H1 (cell line): ENCODE measurements at regions not wholly inside any gene's neighbourhood (a gene's known extent, or its start where the extent isn't known, plus 50 kb on each side); places are given as distances from the start of the nearest gene placed in this dataset.

Experiments
- BCL11A ChIP-seq, 2 experiments: IDR thresholded peaks; one replicate each; pipeline ENCODE4 v1.6.1; 2011; ENCODE audit warnings: low read depth in 2 of 2, low read length in 2 of 2, mild to moderate bottlenecking in 2 of 2
- BRCA1 ChIP-seq: IDR thresholded peaks from 2 replicates; pipeline ENCODE4 v1.6.1; 2012; ENCODE audit warnings: low read depth, low read length, improper control_type of control experiment
- CEBPB ChIP-seq: IDR thresholded peaks from 2 replicates; pipeline ENCODE4 v1.6.1; 2012; ENCODE audit warnings: low read depth, low read length
- GTF2F1 ChIP-seq: IDR thresholded peaks from 2 replicates; pipeline ENCODE4 v1.6.1; 2012; ENCODE audit warnings: low read depth, low read length, improper control_type of control experiment, borderline replicate concordance
- RAD21 ChIP-seq, 2 experiments: IDR thresholded peaks in 1 of 2; conservative IDR thresholded peaks in 1 of 2; 2 replicates each; pipeline ENCODE4 v1.6.1; 2011; ENCODE audit warnings: low read depth in 2 of 2, low read length in 2 of 2, improper control_type of control experiment in 1 of 2, inconsistent platforms in 1 of 2, mild to moderate bottlenecking in 1 of 2, moderate library complexity in 1 of 2
- RFX5 ChIP-seq: IDR thresholded peaks from 2 replicates; pipeline ENCODE4 v1.6.1; 2011; ENCODE audit warnings: low read depth, low read length, improper control_type of control experiment, borderline replicate concordance
- RXRA ChIP-seq: IDR thresholded peaks from 2 replicates; pipeline ENCODE4 v1.6.1; 2011; ENCODE audit warnings: low read depth, mild to moderate bottlenecking, low read length, moderate library complexity; ENCODE audit not compliant: insufficient read depth
- TAF1 ChIP-seq: IDR thresholded peaks from 2 replicates; pipeline ENCODE4 v1.6.1; 2011; ENCODE audit warnings: mild to moderate bottlenecking, low read depth, low read length
- TBP ChIP-seq: IDR thresholded peaks from 2 replicates; pipeline ENCODE4 v1.6.1; 2011; ENCODE audit warnings: low read depth, low read length, improper control_type of control experiment
- YY1 ChIP-seq: IDR thresholded peaks from 2 replicates; pipeline ENCODE4 v1.6.1; 2011; ENCODE audit warnings: low read depth, mild to moderate bottlenecking, low read length
- TF ChIP-seq, protein P1 (sequence below): fragments of 300-600 bp; sonication (generic); IDR thresholded peaks from 2 replicates; pipeline ENCODE4 v1.7.1; 2012; ENCODE audit warnings: low read length, moderate library complexity, mild to moderate bottlenecking, inconsistent platforms; ENCODE audit not compliant: insufficient replicate concordance

DNA sequence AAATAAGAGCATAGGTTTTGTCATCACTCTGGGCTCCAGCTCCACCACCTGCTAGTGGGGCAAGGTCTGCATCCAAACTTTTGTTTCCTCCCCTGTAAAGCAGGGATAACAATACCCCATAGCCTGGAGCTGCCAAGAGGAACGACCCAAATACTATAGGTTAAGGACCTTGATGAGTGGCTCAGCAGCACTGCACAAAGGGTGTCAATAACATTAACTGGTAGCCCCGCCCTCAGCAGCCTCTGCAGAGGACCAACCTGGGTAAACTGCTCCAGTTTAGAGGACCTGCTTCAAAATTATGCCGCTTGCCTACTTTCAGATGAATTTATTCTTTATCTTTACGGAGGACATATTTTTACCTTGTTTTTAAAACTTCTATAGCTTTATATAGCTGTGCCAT is 65.8 kb upstream of the RIOK3 start (continued):
- TF ChIP-seq TBP (no peak), BCL11A (IDR thresholded peaks at IDR 0.05; ENCODE audit: low read depth in 2 of 2, low read length in 2 of 2) (no peak), CEBPB (no peak), RAD21 (IDR thresholded peaks at IDR 0.05 in 1 of 2, conservative IDR thresholded peaks at IDR 0.05 in 1 of 2; ENCODE audit: low read depth in 2 of 2, low read length in 2 of 2) (no peak), RFX5 (no peak), YY1 (no peak), RXRA (no peak), TAF1 (no peak), BRCA1 (no peak), GTF2F1 (no peak)
- TF ChIP-seq, protein P1, sequence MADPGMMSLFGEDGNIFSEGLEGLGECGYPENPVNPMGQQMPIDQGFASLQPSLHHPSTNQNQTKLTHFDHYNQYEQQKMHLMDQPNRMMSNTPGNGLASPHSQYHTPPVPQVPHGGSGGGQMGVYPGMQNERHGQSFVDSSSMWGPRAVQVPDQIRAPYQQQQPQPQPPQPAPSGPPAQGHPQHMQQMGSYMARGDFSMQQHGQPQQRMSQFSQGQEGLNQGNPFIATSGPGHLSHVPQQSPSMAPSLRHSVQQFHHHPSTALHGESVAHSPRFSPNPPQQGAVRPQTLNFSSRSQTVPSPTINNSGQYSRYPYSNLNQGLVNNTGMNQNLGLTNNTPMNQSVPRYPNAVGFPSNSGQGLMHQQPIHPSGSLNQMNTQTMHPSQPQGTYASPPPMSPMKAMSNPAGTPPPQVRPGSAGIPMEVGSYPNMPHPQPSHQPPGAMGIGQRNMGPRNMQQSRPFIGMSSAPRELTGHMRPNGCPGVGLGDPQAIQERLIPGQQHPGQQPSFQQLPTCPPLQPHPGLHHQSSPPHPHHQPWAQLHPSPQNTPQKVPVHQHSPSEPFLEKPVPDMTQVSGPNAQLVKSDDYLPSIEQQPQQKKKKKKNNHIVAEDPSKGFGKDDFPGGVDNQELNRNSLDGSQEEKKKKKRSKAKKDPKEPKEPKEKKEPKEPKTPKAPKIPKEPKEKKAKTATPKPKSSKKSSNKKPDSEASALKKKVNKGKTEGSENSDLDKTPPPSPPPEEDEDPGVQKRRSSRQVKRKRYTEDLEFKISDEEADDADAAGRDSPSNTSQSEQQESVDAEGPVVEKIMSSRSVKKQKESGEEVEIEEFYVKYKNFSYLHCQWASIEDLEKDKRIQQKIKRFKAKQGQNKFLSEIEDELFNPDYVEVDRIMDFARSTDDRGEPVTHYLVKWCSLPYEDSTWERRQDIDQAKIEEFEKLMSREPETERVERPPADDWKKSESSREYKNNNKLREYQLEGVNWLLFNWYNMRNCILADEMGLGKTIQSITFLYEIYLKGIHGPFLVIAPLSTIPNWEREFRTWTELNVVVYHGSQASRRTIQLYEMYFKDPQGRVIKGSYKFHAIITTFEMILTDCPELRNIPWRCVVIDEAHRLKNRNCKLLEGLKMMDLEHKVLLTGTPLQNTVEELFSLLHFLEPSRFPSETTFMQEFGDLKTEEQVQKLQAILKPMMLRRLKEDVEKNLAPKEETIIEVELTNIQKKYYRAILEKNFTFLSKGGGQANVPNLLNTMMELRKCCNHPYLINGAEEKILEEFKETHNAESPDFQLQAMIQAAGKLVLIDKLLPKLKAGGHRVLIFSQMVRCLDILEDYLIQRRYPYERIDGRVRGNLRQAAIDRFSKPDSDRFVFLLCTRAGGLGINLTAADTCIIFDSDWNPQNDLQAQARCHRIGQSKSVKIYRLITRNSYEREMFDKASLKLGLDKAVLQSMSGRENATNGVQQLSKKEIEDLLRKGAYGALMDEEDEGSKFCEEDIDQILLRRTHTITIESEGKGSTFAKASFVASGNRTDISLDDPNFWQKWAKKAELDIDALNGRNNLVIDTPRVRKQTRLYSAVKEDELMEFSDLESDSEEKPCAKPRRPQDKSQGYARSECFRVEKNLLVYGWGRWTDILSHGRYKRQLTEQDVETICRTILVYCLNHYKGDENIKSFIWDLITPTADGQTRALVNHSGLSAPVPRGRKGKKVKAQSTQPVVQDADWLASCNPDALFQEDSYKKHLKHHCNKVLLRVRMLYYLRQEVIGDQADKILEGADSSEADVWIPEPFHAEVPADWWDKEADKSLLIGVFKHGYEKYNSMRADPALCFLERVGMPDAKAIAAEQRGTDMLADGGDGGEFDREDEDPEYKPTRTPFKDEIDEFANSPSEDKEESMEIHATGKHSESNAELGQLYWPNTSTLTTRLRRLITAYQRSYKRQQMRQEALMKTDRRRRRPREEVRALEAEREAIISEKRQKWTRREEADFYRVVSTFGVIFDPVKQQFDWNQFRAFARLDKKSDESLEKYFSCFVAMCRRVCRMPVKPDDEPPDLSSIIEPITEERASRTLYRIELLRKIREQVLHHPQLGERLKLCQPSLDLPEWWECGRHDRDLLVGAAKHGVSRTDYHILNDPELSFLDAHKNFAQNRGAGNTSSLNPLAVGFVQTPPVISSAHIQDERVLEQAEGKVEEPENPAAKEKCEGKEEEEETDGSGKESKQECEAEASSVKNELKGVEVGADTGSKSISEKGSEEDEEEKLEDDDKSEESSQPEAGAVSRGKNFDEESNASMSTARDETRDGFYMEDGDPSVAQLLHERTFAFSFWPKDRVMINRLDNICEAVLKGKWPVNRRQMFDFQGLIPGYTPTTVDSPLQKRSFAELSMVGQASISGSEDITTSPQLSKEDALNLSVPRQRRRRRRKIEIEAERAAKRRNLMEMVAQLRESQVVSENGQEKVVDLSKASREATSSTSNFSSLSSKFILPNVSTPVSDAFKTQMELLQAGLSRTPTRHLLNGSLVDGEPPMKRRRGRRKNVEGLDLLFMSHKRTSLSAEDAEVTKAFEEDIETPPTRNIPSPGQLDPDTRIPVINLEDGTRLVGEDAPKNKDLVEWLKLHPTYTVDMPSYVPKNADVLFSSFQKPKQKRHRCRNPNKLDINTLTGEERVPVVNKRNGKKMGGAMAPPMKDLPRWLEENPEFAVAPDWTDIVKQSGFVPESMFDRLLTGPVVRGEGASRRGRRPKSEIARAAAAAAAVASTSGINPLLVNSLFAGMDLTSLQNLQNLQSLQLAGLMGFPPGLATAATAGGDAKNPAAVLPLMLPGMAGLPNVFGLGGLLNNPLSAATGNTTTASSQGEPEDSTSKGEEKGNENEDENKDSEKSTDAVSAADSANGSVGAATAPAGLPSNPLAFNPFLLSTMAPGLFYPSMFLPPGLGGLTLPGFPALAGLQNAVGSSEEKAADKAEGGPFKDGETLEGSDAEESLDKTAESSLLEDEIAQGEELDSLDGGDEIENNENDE: no peak
